Liver (tissue), 3 donors: ENCODE measurements at regions not wholly inside any gene's neighbourhood (a gene's known extent, or its start where the extent isn't known, plus 50 kb on each side); places are given as distances from the start of the nearest gene placed in this dataset.

Experiments
- CTCF ChIP-seq: fragments of 150-350 bp; IDR thresholded peaks from 2 replicates; pipeline ENCODE4 v1.5.1; 2017; ENCODE audit warnings: improper control_type of control experiment, low read depth, low read length; ENCODE audit not compliant: missing input control
- EGR1 ChIP-seq, 2 donors: IDR thresholded peaks; 2 replicates each; pipeline ENCODE4 v1.6.1; 2016 to 2018; ENCODE audit warnings: antibody characterized with exemption in 2 of 2, low read depth in 2 of 2
- GABPA ChIP-seq, 2 donors: IDR thresholded peaks in 1 of 2; conservative IDR thresholded peaks in 1 of 2; 2 replicates each; pipeline ENCODE4 v1.6.1; 2016; ENCODE audit warnings: antibody characterized with exemption in 2 of 2, mild to moderate bottlenecking in 1 of 2, moderate library complexity in 1 of 2
- donor health status: healthy.
- donor health status: healthy.

- TF ChIP-seq CTCF, result no peak
- TF ChIP-seq EGR1 (IDR thresholded peaks at IDR 0.05; ENCODE audit: low read depth in 2 of 2), result no peak
- no peak for TF ChIP-seq GABPA (IDR thresholded peaks at IDR 0.05 in 1 of 2, conservative IDR thresholded peaks at IDR 0.05 in 1 of 2)
Observed at GRCh38 chr5:5014586-5015235, 125.4 kb upstream of the ADAMTS16 start.
